CD8-positive, alpha-beta memory T cell (primary cell): ENCODE measurements at regions not wholly inside any gene's neighbourhood (a gene's known extent, or its start where the extent isn't known, plus 50 kb on each side); places are given as distances from the start of the nearest gene placed in this dataset.

Source experiments
- CTCF ChIA-PET: fragments of 350-600 bp; sonication (Branson Sonifier 250); formaldehyde crosslinking; loops from one replicate; lab custom pipeline; 2021; ENCODE audit warnings: antibody characterized with exemption; lab: Charles Lee
- POLR2A ChIA-PET: fragments of 350-600 bp; sonication (Branson Sonifier 250); formaldehyde crosslinking; loops from one replicate; lab custom pipeline; 2021; ENCODE audit warnings: antibody characterized with exemption; lab: Charles Lee
- DNase-seq, 5 donors: peaks; one replicate each; pipeline versions ENCODE4 v3.0.0 to v3.0.0-alpha.2; 2020 to 2022; ENCODE audit warnings: mixed read lengths in 1 of 5
- H3K27ac ChIP-seq: one replicate; pipeline ENCODE4 v1.7.0; 2013; ENCODE audit warnings: low read depth, mild to moderate bottlenecking, low read length, moderate library complexity
- H3K27me3 ChIP-seq: 2 replicates; pipeline ENCODE4 v1.7.0; 2013; ENCODE audit warnings: low read length, mild to moderate bottlenecking; ENCODE audit not compliant: insufficient read depth, poor library complexity, severe bottlenecking
- H3K36me3 ChIP-seq: 2 replicates; pipeline ENCODE4 v1.7.0; 2013; ENCODE audit warnings: mild to moderate bottlenecking, low read length, moderate library complexity; ENCODE audit not compliant: insufficient read depth
- H3K4me1 ChIP-seq: 2 replicates; pipeline ENCODE4 v1.7.0; 2013; ENCODE audit warnings: mild to moderate bottlenecking, low read length, moderate library complexity; ENCODE audit not compliant: insufficient read depth
- H3K4me3 ChIP-seq: 2 replicates; pipeline ENCODE4 v1.7.0; 2013; ENCODE audit warnings: mild to moderate bottlenecking, low read length
- H3K9me3 ChIP-seq: 2 replicates; pipeline ENCODE4 v1.7.0; 2013; ENCODE audit warnings: mild to moderate bottlenecking, low read length
- H3K27ac Mint-ChIP-seq, 8 donors: one replicate each; pipeline ENCODE4 v1.8.0; 2020 to 2021; ENCODE audit warnings: mixed read lengths in 8 of 8, mild to moderate bottlenecking in 6 of 8, inconsistent platforms in 3 of 8, moderate library complexity in 3 of 8
- H3K27me3 Mint-ChIP-seq, 2 donors: one replicate each; pipeline ENCODE4 v1.8.0; 2020 to 2021; ENCODE audit warnings: mixed read lengths in 2 of 2, mild to moderate bottlenecking in 1 of 2, moderate library complexity in 1 of 2
- H3K36me3 Mint-ChIP-seq, 3 donors: one replicate each; pipeline ENCODE4 v1.8.0; 2020 to 2021; ENCODE audit warnings: mixed read lengths in 3 of 3, inconsistent platforms in 1 of 3, mild to moderate bottlenecking in 1 of 3
- H3K4me1 Mint-ChIP-seq, 3 donors: one replicate each; pipeline ENCODE4 v1.8.0; 2020 to 2021; ENCODE audit warnings: mixed read lengths in 3 of 3, inconsistent platforms in 1 of 3, mild to moderate bottlenecking in 1 of 3
- H3K4me3 Mint-ChIP-seq, 7 donors: one replicate each; pipeline ENCODE4 v1.8.0; 2020 to 2021; ENCODE audit warnings: mixed read lengths in 7 of 7, mild to moderate bottlenecking in 6 of 7, moderate library complexity in 4 of 7, inconsistent platforms in 2 of 7
- H3K9me3 Mint-ChIP-seq, 5 donors: one replicate each; pipeline ENCODE4 v1.8.0; 2020 to 2022; ENCODE audit warnings: mixed read lengths in 5 of 5, mild to moderate bottlenecking in 3 of 5, moderate library complexity in 2 of 5, inconsistent platforms in 1 of 5

DNA sequence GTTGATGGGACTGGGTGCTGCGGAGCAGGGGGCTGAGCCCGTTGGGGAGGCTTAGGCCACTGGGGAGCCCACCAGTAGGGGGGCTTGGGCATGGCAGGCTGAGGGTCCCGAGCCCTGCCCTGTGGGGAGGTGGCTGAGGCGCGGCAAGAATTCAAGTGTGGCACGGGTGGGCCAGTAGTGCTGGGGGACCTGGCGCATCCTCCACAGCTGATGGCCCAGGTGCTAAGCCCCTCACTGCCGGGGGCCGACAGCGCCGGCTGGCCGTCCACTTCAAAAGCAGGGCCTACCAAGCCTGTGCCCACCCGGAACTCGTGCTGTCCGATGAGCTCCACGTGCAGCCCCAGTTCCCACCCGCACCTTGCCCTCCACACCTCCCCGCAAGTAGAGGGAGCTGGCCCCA is 917.5 kb downstream of the TAF11L14 start:
- Histone ChIP-seq H3K9me3 (no peaks in the 10 kb centered on the region), H3K4me1 (no peaks in the 10 kb centered on the region), H3K27me3 (no peaks in the 10 kb centered on the region), H3K4me3 (no peak overlapping the region), H3K36me3 (no peaks in the 10 kb centered on the region), H3K27ac (no peak overlapping the region)
- H3K27me3 Mint-ChIP-seq = no peaks in the 10 kb centered on the region
- H3K9me3 Mint-ChIP-seq = peaks cover 2 to 10% (median 9%) of the 10 kb centered on the region in 5 donors
- H3K27ac Mint-ChIP-seq = no peak overlapping the region
- POLR2A ChIA-PET = no interaction called here
- CTCF ChIA-PET = no interaction called here
- H3K4me1 Mint-ChIP-seq = no peaks in the 10 kb centered on the region
- no peaks in the 10 kb centered on the region for H3K36me3 Mint-ChIP-seq
- H3K4me3 Mint-ChIP-seq = no peak overlapping the region
- DNase-seq = no peak

- Mint-ChIP-seq H3K27me3 (no peaks in the 10 kb centered on the region), H3K4me1 (no peaks in the 10 kb centered on the region), H3K36me3 (no peaks in the 10 kb centered on the region), H3K9me3 (peaks cover 2 to 13% (median 9%) of the 10 kb centered on the region in 5 donors), H3K4me3 (no peak overlapping the region), H3K27ac (no peak overlapping the region)
- no peaks in the 10 kb centered on the region for H3K27me3 ChIP-seq
- H3K4me3 ChIP-seq = no peak overlapping the region
- ChIA-PET POLR2A (no interaction called here), CTCF (no interaction called here)
- no peaks in the 10 kb centered on the region for H3K9me3 ChIP-seq
- no peak overlapping the region for H3K27ac ChIP-seq
- DNase-seq = no peak
- no peaks in the 10 kb centered on the region for H3K4me1 ChIP-seq
- no peaks in the 10 kb centered on the region for H3K36me3 ChIP-seq
These were observed 919.0 kb downstream of the TAF11L14 start for GRCh38 chr5:18553269-18553668.

GRCh38 chr5:18560602-18561001 is 926.3 kb downstream of the TAF11L14 start:
- CTCF ChIA-PET = no interaction called here

GRCh38 chr5:18563853-18564252 is 929.6 kb downstream of the TAF11L14 start:
- H3K27ac ChIP-seq = no peak overlapping the region
- H3K4me1 ChIP-seq = no peaks in the 10 kb centered on the region
- H3K27me3 ChIP-seq = no peaks in the 10 kb centered on the region
- Mint-ChIP-seq H3K36me3 (no peaks in the 10 kb centered on the region), H3K9me3 (peaks cover 0 to 8% (median 3%) of the 10 kb centered on the region in 5 donors), H3K4me3 (no peak overlapping the region), H3K27ac (no peak overlapping the region), H3K4me1 (no peaks in the 10 kb centered on the region), H3K27me3 (no peaks in the 10 kb centered on the region)
- H3K36me3 ChIP-seq = no peaks in the 10 kb centered on the region
- no peaks in the 10 kb centered on the region for H3K9me3 ChIP-seq
- H3K4me3 ChIP-seq = no peak overlapping the region
- ChIA-PET POLR2A (no interaction called here), CTCF (no interaction called here)
- DNase-seq = no peak

More at GRCh38 chr5:18560602-18561001, 926.3 kb downstream of the TAF11L14 start:
- Mint-ChIP-seq H3K27ac (no peak overlapping the region), H3K27me3 (no peaks in the 10 kb centered on the region), H3K9me3 (peaks cover 0 to 6% (median 3%) of the 10 kb centered on the region in 5 donors), H3K4me1 (no peaks in the 10 kb centered on the region), H3K36me3 (no peaks in the 10 kb centered on the region), H3K4me3 (no peak overlapping the region)
- H3K4me1 ChIP-seq = no peaks in the 10 kb centered on the region
- no peak overlapping the region for H3K27ac ChIP-seq
- H3K4me3 ChIP-seq = no peak overlapping the region
- no peaks in the 10 kb centered on the region for H3K27me3 ChIP-seq
- no peaks in the 10 kb centered on the region for H3K36me3 ChIP-seq
- DNase-seq = no peak
- POLR2A ChIA-PET = no interaction called here
- H3K9me3 ChIP-seq = no peaks in the 10 kb centered on the region

GRCh38 chr5:18566671-18567070 is 932.4 kb downstream of the TAF11L14 start:
- Mint-ChIP-seq H3K9me3 (peaks cover 0 to 19% (median 3%) of the 10 kb centered on the region in 5 donors), H3K4me3 (no peak overlapping the region), H3K27ac (no peak overlapping the region), H3K27me3 (no peaks in the 10 kb centered on the region), H3K4me1 (no peaks in the 10 kb centered on the region), H3K36me3 (no peaks in the 10 kb centered on the region)
- ChIA-PET POLR2A (no interaction called here), CTCF (no interaction called here)
- no peaks in the 10 kb centered on the region for H3K27me3 ChIP-seq
- H3K9me3 ChIP-seq = no peaks in the 10 kb centered on the region
- H3K27ac ChIP-seq = no peak overlapping the region
- no peaks in the 10 kb centered on the region for H3K36me3 ChIP-seq
- no peak overlapping the region for H3K4me3 ChIP-seq
- H3K4me1 ChIP-seq = no peaks in the 10 kb centered on the region
- DNase-seq = no peak

DNA sequence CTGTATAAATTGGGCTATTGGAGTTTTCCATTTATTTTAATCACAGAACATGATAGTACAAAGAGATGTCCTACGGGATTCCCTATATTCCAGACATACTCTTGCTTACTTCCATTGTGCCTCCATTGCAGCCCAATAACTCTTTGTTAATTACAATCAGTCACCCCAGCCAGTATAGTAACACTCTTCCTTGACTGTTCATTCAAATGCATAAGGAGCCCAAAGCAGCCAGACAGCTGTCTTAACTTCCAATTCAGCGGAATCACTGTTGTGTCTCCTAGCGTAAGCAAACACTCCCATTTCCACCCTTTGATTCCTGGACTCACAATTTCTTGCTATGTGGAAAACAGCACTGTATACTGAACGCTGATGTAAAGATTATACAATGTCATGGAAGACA is 942.3 kb downstream of the TAF11L14 start:
- peaks cover 0 to 2% (median 0%) of the 10 kb centered on the region in 3 donors for H3K36me3 Mint-ChIP-seq
- H3K4me1 Mint-ChIP-seq = no peaks in the 10 kb centered on the region
- Histone ChIP-seq H3K9me3 (no peaks in the 10 kb centered on the region), H3K36me3 (no peaks in the 10 kb centered on the region), H3K27ac (no peak overlapping the region), H3K4me1 (no peaks in the 10 kb centered on the region), H3K4me3 (no peak overlapping the region), H3K27me3 (no peaks in the 10 kb centered on the region)
- ChIA-PET POLR2A (no interaction called here), CTCF (no interaction called here)
- DNase-seq = no peak
- no peaks in the 10 kb centered on the region for H3K27me3 Mint-ChIP-seq
- H3K27ac Mint-ChIP-seq = no peak overlapping the region
- no peak overlapping the region for H3K4me3 Mint-ChIP-seq
- peaks cover 0 to 7% (median 0%) of the 10 kb centered on the region in 5 donors for H3K9me3 Mint-ChIP-seq

DNA sequence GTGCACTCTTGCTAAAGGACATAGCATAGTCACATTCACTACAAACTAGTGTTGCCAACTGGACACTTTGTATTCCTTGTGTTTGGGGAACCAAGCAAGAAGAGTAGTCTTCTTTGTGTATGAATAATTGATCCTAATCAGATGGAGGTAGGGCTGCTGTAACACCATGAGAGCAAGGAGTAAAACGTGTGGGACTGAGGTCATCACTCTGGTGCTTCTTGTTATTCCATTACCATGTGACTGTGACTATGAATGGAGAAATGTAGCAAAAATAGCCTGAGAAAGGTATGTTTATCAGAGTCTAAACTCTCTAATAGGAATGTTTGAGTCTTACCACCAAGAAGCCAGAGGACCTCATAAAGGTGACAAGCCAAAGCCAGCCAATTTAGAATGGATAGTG is 966.9 kb downstream of the TAF11L14 start:
- POLR2A ChIA-PET = no interaction called here

GRCh38 chr5:18602402-18602801 is 968.1 kb downstream of the TAF11L14 start:
- Mint-ChIP-seq H3K36me3 (no peaks in the 10 kb centered on the region), H3K4me3 (no peak overlapping the region), H3K9me3 (peaks cover 0 to 2% (median 0%) of the 10 kb centered on the region in 5 donors), H3K27me3 (no peaks in the 10 kb centered on the region), H3K27ac (no peak overlapping the region), H3K4me1 (no peaks in the 10 kb centered on the region)
- Histone ChIP-seq H3K4me1 (no peaks in the 10 kb centered on the region), H3K4me3 (no peak overlapping the region), H3K9me3 (no peaks in the 10 kb centered on the region), H3K36me3 (no peaks in the 10 kb centered on the region), H3K27ac (no peak overlapping the region), H3K27me3 (no peaks in the 10 kb centered on the region)
- CTCF ChIA-PET = no interaction called here
- no peak for DNase-seq
- POLR2A ChIA-PET = no interaction called here

More for the DNA sequence above, 966.9 kb downstream of the TAF11L14 start:
- no peaks in the 10 kb centered on the region for H3K27me3 ChIP-seq
- Mint-ChIP-seq H3K27ac (no peak overlapping the region), H3K36me3 (no peaks in the 10 kb centered on the region), H3K4me3 (no peak overlapping the region), H3K27me3 (no peaks in the 10 kb centered on the region), H3K4me1 (no peaks in the 10 kb centered on the region), H3K9me3 (peaks cover 0 to 2% (median 0%) of the 10 kb centered on the region in 5 donors)
- CTCF ChIA-PET = no interaction called here
- H3K4me3 ChIP-seq = no peak overlapping the region
- H3K4me1 ChIP-seq = no peaks in the 10 kb centered on the region
- DNase-seq = no peak
- H3K27ac ChIP-seq = no peak overlapping the region
- H3K9me3 ChIP-seq = no peaks in the 10 kb centered on the region
- H3K36me3 ChIP-seq = no peaks in the 10 kb centered on the region

- Mint-ChIP-seq H3K4me1 (no peaks in the 10 kb centered on the region), H3K36me3 (no peaks in the 10 kb centered on the region), H3K27ac (no peak overlapping the region), H3K9me3 (no peaks in the 10 kb centered on the region), H3K27me3 (no peaks in the 10 kb centered on the region), H3K4me3 (no peak overlapping the region)
- Histone ChIP-seq H3K4me1 (no peaks in the 10 kb centered on the region), H3K27ac (no peak overlapping the region), H3K9me3 (no peaks in the 10 kb centered on the region), H3K27me3 (no peaks in the 10 kb centered on the region), H3K4me3 (no peak overlapping the region), H3K36me3 (no peaks in the 10 kb centered on the region)
- ChIA-PET CTCF (no interaction called here), POLR2A (no interaction called here)
- DNase-seq = no peak
These were observed 970.9 kb downstream of the TAF11L14 start for GRCh38 chr5:18605186-18605585.
